ENCODE measurements at regions not wholly inside any gene's neighbourhood (a gene's known extent, or its start where the extent isn't known, plus 50 kb on each side); places are given as distances from the start of the nearest gene placed in this dataset.

DNA sequence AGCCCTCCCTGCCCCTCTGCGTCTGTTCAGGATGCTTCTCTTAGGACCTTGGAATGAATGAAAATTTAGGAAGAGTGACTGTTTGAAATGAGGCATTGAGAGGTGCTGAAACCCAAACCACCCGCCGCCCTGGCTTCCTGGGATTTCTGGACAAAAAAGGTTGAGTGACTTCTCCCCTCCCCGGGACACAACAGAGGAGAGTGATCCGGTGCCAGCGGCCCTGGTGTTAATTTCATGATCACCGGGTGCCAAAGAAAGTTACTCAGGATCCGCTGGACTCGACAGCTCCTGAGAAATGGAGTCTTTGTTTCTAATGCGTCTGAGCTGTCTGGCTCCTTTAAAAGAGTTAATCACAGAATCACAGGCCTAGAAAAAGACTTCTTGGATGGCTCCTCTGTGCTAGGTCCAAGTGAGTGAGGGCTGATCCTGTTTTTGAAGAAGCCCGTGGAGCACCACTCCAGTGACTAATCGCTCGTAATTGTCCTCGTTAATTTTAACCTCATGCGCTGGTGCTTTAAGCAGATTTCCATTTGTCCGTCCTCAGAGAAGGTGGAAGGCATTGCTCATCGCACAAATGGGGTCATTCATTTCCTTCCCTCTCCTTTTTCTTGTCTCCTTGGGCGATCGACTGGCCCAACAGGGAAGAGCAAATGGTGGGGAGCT, 144.4 kb upstream of the ZFHX3 start:
- no peak overlapping the region for H3K27ac Mint-ChIP-seq (ENCODE audit: unreplicated experiment)
- peaks cover 5% of the 10 kb centered on the region for H3K4me1 Mint-ChIP-seq (ENCODE audit: unreplicated experiment)
- H3K9me3 Mint-ChIP-seq (ENCODE audit: unreplicated experiment): no peaks in the 10 kb centered on the region
- peaks cover 4% of the 10 kb centered on the region for H3K27me3 Mint-ChIP-seq (ENCODE audit: unreplicated experiment)
- H3K4me3 Mint-ChIP-seq (ENCODE audit: unreplicated experiment): no peak overlapping the region
- no peaks in the 10 kb centered on the region for H3K36me3 Mint-ChIP-seq (ENCODE audit: low read depth, unreplicated experiment)
- TF ChIP-seq, protein P1, sequence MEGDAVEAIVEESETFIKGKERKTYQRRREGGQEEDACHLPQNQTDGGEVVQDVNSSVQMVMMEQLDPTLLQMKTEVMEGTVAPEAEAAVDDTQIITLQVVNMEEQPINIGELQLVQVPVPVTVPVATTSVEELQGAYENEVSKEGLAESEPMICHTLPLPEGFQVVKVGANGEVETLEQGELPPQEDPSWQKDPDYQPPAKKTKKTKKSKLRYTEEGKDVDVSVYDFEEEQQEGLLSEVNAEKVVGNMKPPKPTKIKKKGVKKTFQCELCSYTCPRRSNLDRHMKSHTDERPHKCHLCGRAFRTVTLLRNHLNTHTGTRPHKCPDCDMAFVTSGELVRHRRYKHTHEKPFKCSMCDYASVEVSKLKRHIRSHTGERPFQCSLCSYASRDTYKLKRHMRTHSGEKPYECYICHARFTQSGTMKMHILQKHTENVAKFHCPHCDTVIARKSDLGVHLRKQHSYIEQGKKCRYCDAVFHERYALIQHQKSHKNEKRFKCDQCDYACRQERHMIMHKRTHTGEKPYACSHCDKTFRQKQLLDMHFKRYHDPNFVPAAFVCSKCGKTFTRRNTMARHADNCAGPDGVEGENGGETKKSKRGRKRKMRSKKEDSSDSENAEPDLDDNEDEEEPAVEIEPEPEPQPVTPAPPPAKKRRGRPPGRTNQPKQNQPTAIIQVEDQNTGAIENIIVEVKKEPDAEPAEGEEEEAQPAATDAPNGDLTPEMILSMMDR (IDR thresholded peaks at IDR 0.05; ENCODE audit: unreplicated experiment): no peak
- DNase-seq (ENCODE audit: low spot score): no peak

DNA sequence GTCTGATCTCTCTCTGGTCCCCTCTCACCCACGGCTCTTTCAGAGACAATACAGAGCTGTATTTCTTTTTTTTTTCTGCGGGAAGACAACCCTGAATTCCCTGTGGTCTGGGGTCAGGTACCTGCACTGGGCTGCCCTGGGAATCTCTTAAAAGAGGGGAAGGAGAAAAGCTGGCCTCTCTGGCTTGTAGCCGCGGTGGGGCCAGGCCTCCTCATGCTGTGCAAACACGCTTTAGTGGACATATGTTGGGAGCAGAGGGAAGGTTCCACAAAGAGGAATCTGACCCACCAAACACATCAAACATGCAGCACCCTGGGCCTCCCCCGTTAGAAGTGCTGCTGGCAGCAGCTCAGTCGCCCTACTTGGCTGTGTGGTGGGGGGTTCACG, 143.7 kb upstream of the ZFHX3 start:
- DNase-seq (ENCODE audit: low spot score): no peak
- Mint-ChIP-seq H3K36me3 (ENCODE audit: low read depth, unreplicated experiment) (no peaks in the 10 kb centered on the region), H3K4me3 (ENCODE audit: unreplicated experiment) (no peak overlapping the region), H3K27ac (ENCODE audit: unreplicated experiment) (no peak overlapping the region), H3K4me1 (ENCODE audit: unreplicated experiment) (peaks cover 12% of the 10 kb centered on the region), H3K9me3 (ENCODE audit: unreplicated experiment) (no peaks in the 10 kb centered on the region), H3K27me3 (ENCODE audit: unreplicated experiment) (peaks cover 4% of the 10 kb centered on the region)
- TF ChIP-seq, protein P1 (IDR thresholded peaks at IDR 0.05; ENCODE audit: unreplicated experiment): no peak

DNA sequence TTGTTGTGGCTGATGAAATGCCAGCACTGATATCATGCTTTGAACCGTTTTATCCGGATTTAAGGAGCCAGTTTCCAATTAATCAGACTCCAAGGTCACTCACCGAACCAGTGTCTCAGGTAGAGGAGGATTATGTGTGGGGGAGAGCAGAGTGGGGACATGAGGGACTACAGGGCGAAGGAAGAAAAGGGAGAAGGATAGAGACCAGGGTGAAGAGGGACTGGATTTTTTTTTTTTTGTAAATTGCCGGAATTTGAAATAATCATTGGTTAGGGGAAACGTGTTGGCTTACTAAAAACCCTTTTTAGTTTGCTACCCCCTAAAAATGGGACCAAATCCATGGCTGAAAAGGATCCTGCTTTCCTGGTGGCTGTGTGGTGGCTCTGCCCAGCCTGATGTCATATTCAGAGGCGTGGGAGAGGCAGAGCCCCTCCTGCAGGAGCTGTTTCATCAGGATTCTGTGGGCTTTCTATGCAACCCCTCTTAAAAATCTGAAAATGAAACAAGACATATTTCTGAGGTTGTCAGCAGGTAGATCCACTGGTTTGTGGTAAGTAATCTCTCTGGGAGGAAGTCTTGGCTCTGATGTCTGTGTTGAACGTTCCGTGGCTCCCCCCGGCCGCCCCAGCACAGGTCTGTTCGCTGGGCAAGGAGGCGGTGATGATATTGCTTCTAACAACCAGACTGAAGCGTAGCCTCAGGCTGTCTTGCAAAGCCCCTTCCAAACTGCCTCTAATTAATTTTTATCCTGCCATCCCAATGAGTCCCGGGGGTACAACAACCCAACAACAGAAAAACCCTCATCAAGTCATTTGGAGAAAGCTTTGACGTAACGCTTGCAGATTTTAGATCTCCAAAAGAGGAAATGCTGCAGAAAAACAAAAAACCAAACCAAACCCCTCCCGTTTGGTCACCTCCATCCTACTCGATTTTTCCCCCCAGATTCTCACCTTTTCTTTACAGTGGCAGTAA, 143.0 kb upstream of the ZFHX3 start:
- H3K4me1 Mint-ChIP-seq (ENCODE audit: unreplicated experiment): peaks cover 12% of the 10 kb centered on the region

GRCh38 chr16:73190256-73190655, 142.3 kb upstream of the ZFHX3 start:
- H3K27me3 Mint-ChIP-seq (ENCODE audit: unreplicated experiment): peaks cover 4% of the 10 kb centered on the region
- H3K4me3 Mint-ChIP-seq (ENCODE audit: unreplicated experiment): no peak overlapping the region
- H3K9me3 Mint-ChIP-seq (ENCODE audit: unreplicated experiment): no peaks in the 10 kb centered on the region
- H3K4me1 Mint-ChIP-seq (ENCODE audit: unreplicated experiment): peaks cover 8% of the 10 kb centered on the region
- no peaks in the 10 kb centered on the region for H3K36me3 Mint-ChIP-seq (ENCODE audit: low read depth, unreplicated experiment)
- TF ChIP-seq, protein P1 (IDR thresholded peaks at IDR 0.05; ENCODE audit: unreplicated experiment): no peak
- no peak overlapping the region for H3K27ac Mint-ChIP-seq (ENCODE audit: unreplicated experiment)
- DNase-seq (ENCODE audit: low spot score): no peak

More for the DNA sequence above, 143.0 kb upstream of the ZFHX3 start:
- TF ChIP-seq, protein P1 (IDR thresholded peaks at IDR 0.05; ENCODE audit: unreplicated experiment): no peak
- Mint-ChIP-seq H3K27me3 (ENCODE audit: unreplicated experiment) (peaks cover 4% of the 10 kb centered on the region), H3K27ac (ENCODE audit: unreplicated experiment) (no peak overlapping the region), H3K9me3 (ENCODE audit: unreplicated experiment) (no peaks in the 10 kb centered on the region), H3K36me3 (ENCODE audit: low read depth, unreplicated experiment) (no peaks in the 10 kb centered on the region), H3K4me3 (ENCODE audit: unreplicated experiment) (no peak overlapping the region)
- no peak for DNase-seq (ENCODE audit: low spot score)

DNA sequence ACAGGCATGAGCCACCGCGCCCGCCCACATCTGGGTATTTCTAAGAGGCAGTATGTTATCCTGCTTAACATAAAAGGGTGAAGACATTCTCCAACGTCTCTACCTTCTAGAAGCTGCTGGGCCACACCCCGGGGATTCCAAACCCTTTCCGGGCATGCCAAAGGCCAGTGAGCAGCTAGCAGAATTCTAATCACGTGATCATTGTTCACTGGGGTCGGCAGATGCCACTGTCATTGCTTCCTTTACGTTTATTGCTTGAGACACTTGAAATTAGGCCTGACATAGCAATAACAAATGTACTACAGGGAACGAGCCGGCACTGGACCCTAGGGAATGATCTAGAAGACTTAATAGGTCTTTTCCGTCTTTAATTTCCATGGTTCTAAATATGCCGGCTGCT, 141.2 kb upstream of the ZFHX3 start:
- Mint-ChIP-seq H3K36me3 (ENCODE audit: low read depth, unreplicated experiment) (no peaks in the 10 kb centered on the region), H3K4me3 (ENCODE audit: unreplicated experiment) (no peak overlapping the region), H3K9me3 (ENCODE audit: unreplicated experiment) (no peaks in the 10 kb centered on the region), H3K27me3 (ENCODE audit: unreplicated experiment) (peaks cover 4% of the 10 kb centered on the region), H3K27ac (ENCODE audit: unreplicated experiment) (no peak overlapping the region), H3K4me1 (ENCODE audit: unreplicated experiment) (peaks cover 8% of the 10 kb centered on the region)
- TF ChIP-seq, protein P1 (IDR thresholded peaks at IDR 0.05; ENCODE audit: unreplicated experiment): no peak
- DNase-seq (ENCODE audit: low spot score): no peak
